Middle frontal gyrus (tissue), 1 donor: ENCODE measurements at regions not wholly inside any gene's neighbourhood (a gene's known extent, or its start where the extent isn't known, plus 50 kb on each side); places are given as distances from the start of the nearest gene placed in this dataset.

ENCODE experiments used
- DNase-seq: peaks from one replicate; pipeline ENCODE4 v3.0.0-alpha.2; 2015; ENCODE audit warnings: low spot score; ENCODE audit errors: extremely low spot score

DNA sequence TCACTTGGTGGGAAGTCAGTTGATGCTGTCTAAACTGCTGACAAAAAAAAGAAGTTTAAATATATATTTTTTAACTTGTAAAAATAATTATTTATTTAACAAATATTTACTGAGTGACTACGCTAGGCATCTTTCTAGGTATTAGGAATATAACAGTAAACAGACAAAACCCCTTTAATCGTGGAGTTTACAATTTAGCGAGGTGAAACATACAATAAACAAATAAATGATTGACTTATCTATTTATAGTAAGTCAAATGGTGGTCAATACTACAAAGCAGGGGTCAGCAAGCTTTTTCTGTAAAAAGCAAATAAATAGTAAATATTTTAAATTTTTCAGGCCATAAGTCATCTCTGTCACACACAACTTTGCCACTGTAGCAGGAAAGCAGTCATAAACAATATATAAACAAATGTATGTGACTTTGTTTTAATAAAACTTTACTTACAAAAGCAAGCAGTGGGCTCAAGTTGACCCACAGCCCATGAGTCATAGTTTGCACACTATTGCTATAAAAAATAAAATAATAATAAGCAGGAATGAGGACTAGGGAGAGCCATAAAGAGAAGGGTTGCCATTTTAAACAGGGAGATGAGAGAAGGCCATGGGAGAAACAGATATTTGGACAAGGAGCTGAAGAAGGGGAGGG is 263.9 kb downstream of the PLPP3 start:
- no peak for DNase-seq

DNA sequence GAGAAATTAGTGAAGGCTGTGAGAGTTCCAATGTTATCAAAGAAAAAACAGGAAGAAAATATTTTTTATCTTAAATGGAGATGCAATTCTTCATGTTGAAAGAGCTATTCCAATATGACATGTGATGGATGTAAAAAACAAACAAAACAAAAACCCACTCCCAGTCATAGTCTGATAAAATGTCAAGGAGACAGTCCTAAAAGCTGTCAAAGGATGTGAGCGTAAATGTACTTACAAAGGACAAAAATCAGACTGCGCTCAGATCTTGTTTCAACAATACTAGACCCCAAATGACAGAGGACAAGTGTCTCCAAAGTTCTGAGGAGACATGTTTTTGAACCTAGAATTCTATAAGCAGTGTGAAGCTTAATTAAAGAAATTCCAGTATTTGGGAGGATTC is 265.8 kb downstream of the PLPP3 start:
- no peak for DNase-seq

DNA sequence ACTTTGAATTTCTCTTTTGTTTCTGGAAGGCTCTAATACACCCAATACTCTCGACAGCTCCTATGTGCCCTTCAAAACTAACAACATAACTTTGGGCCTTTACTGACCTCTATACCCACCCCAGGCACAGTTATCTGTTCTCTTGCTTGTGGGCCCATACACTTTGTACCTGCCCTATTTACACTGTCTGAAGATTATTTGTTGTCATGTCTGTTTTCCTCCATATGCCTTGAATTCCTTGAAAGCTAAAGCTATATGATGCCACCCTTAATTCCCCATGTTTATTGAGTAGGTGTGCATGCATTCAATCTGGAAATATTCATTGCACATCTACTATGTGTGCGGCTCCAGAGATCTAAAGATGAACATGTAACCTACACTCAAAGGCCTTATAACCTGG is 267.6 kb downstream of the PLPP3 start:
- no peak for DNase-seq

DNA sequence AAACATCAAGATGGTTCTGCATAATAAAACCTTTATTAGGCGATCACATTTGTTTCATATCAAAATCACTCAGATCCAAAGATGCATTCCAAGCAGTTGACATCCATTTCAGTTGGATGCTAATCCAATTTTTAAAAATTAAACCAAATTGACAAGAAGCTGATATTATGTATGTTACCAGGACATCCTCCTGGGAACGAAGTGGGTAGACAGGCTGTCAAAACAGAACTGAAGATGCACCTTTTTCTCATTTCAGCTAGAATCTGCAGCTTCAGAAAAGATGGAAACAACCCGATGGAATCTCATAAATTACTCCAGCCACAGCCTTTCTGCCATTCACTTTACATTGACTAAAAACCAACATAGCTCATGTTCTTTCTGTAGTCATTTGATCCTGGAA is 268.4 kb downstream of the PLPP3 start:
- no peak for DNase-seq

DNA sequence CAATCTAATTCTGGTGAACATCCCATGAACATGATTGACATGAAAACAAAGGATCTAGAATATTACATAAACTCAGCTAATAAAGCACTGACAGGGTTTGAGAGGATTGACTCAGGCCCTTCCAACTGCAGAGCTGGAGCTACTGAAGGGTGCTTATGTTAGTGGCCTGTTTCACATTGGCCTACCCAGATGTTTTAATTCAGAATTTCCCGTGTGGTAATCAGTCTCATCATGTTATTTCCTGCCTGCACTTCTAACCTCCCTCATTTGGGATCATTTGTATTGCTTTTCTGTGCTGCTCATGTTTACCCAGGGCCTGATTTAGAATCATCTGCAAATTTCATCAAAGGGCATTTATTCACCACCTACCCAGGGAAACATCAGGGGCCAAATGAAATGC is 270.3 kb downstream of the PLPP3 start:
- no peak for DNase-seq

DNA sequence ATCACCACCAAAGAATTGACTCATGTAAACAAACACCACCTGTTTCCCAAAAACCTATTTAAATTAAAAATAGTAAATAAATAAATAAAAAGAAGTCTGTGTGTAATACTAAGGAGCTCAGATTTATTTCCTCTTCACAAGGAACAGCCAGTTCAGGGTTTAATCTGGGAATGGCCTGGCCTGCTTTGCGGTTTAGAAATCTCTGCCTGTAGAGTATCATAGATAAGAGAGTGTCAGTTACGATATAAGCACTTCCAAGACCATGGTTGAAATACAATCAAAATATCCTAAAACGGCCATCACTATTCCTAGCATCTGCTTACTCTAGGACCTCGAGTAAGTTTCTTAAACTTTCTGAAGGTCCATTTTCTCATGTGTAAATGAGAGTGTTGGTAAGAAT is 274.4 kb downstream of the PLPP3 start:
- no peak for DNase-seq

DNA sequence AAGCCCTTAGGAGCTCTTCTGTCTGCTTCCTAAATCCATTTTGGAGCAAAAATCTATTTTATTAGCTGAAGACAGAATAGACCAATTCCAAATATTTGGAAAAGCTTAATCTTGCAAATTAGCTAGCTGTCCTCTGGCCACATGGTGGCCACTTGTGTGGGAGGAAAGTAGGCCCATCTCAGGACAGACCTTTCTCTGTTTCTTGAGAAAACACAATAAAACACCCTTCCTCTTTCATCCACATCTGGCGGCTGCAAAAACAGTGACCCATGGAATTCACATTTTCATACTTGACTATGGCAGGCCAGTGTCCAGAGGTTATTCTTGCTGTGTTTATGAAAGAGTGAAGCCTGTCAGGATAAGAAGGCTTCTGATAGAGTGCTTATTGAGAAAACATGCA is 275.6 kb downstream of the PLPP3 start:
- DNase-seq, result no peak

DNA sequence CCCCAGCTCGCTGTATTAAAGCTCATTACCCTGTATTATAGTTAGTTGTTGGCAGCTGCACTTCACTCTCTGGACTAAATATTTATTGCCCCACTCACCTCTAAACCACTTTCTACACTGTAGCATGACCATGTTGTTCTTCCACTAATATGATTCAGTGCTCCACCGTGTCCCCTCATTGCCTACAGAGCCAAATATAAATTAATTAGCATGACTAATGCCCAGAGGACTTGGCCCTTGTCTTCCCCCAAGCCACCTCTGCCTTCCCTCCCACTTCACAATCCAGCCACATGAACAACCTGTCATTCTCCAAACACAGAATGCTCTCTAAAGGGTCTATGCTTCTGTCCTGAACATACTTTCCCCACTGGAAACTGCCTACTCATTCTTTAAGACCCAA is 276.5 kb downstream of the PLPP3 start:
- no peak for DNase-seq

DNA sequence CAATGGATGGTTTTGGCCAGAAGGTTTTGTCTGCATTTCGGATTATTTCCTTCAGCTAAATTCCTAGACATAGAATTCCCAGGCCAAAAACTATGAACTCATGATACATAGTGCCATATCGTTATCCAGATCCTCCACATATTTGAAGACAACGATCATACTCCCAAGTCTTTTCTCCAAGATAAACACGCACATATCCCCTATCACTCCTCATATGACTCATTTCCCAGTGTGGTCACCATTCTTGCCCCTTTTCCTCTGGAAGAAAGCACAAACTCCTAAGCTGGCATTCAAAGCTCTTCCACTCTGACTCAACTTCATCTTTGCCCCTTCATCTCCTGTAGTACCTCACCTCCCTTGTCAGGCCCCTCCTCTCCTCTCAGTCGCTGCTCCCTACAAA is 277.6 kb downstream of the PLPP3 start:
- DNase-seq, result no peak

DNA sequence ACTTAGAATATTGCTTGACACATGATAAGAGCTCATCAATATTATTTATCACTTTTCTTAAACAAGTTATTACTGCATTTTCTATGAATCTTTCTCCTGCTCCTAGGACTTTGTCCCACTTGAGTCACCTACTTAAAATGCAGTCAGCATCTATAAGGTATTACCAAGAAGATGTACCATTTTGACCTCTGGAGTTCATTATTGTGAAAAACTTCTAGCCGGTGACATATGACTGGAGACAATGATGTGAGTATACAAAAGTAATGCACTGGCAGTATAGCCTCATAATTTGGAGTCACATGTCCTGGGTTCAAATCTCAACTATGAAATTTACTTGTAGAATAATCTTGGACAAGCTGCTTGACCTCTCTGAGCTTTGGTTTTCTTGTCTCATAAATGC is 278.5 kb downstream of the PLPP3 start:
- no peak for DNase-seq

DNA sequence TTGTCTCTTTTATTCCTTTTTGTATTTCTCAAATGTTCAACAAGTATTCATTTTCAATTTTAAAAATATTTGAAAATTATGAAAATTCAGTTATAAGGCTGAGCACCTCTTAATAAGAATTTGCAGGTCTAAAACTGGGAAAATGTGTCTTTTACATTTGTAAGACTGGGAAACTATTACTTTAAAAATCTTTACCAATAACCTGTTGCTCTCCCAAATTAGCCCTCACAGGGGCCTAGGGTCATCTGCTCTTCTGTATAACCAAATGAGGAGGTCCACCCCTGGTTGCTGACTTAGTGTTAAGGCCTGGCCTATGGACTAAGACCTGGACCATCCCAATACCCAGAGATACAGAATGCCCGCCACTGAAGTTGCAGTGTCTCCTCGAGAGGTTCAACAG is 280.5 kb downstream of the PLPP3 start:
- DNase-seq, result no peak

DNA sequence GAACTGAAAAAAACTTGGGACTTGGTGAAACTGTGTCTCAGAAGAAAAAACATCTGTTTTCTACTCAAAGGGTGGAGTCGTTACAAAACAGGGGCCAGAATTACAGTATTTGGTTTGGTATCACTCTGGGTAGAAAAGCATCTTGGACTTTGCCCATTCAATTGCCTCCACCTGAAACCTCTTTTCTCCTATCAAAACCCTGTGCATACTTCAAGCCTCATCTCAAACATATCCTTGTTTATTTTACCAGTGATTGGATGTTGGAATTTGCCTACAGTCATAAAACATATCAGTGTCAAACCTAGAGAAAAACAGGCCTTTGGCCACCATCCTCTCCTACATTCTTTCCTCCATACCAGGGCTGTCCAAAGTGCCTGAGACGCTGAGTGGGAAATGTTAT is 281.5 kb downstream of the PLPP3 start:
- no peak for DNase-seq

DNA sequence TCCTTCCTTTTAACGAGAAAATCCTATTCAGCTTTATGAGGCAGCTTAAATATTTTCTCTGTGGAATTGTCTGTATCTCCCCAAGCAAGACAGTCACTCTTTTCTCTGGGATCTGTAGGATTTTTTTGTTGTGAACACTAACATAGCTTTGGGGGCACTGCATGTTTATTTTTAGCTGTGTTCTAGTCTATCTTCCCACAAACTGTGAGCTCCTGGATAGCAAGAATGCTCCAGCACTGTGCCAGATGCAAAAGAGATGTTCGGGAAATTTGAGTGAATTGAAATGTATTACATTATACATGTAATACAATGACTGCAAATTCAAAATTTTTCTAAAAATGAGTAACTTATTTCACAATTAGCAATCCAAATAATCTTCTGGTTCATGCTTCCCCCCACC is 282.2 kb downstream of the PLPP3 start:
- no peak for DNase-seq

DNA sequence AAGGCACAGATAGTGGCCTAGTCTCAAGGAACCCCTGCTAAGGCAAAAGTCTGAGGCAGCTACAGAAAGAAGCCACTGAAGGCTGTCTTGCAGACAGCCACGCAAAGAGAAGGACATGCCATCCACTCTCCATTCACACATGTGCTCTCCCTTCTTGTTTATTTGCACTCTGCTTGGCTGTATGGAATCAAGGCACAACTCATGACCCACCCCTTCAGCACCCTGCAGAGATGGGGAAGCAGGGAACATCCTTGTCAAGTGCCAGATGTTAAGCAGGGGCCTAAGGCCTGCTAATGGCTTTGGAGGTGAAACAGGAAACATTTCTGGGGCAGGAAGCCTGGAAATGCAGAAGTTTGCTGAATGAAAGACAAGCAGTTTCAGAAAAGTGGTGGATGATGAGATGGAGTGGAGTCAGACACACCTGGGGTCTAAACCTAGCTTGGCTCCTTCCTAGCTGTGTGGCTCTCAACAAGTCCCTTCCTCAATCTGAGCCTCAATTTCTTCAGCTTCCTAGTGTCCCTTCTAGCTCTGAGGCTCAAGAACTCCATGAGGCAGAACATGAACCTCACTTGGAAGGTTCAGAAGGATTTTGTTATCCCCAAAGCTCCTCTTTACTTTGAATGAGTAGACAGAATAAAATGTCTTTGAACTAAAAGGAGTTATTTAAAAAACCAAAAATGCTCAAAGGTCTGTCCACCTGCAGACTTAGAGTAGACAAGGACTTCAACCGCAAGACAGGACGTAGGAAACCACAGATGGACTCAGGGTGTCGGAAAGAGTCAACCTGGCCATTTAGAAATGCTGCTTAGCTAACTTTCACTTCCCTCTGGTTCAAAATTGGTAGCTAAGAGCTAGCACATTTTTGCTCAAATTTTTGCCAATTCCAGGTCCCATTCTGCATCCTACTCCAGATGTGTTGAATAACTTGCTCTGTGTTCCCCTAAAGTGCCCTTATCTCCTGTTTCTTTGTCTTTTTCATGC is 283.1 kb downstream of the PLPP3 start:
- no peak for DNase-seq

DNA sequence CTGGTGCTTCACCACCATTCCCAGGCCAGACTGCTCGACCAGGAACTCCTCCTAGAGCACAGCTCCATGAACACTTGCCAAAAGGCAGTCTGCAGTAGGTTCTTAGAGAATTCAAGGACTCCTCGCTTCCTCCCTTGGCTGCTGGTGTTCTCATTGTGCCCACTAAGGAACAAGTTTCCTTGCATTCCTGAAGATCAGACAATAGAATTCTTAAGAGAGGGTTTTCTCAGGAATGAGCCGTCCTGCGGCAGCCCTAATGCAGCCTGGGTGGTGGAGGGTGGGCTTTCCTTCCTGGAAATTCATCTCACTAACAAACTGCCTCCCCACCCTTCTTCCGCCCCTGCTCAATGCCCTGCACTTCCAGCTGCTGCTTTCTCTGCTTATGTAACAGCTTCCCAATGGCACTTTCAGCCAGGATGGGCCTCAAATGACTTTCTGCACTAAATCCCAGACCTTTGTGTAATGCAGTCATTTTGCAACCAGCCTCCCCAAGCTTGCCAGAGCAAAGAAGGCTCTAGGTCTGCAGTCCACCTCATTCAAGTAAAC is 287.9 kb downstream of the PLPP3 start:
- no peak for DNase-seq

DNA sequence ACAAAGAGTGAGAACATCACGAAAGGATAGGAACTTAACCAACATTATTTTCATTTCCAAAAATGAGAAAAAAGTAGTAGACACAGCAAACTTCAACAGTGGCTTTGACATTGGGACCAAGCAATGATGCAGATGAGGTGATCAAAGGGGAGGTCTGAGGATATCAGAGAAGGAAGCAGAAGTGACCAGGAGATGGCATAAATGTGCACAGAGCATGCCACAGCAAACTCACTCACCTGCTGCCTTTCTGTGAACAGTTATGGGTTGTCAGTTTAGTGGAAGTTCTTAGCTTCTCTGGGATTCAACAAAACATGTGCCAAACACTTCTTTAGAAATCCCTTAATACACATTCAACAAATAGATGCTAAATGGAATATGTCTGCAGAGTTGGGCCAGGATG is 290.1 kb downstream of the PLPP3 start:
- DNase-seq, result no peak

DNA sequence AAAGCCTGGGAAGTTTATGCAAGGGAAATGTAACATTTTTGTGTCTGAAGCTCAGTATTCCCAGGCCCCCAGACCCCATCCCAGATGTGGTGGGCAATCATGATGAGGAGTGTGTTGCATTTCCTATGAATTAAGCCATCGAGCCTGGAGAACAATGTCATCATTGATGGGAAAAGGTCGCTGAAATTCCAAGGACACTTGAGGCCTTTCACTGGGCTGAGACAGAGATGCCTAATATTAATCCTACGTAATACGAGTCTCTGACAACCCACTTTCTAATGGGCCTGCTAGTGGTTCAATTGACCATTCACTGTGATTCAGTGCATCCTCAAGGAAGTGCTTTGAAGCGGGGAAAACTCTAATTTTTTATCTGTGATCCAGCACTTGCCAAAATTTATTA is 291.6 kb downstream of the PLPP3 start:
- no peak for DNase-seq

DNA sequence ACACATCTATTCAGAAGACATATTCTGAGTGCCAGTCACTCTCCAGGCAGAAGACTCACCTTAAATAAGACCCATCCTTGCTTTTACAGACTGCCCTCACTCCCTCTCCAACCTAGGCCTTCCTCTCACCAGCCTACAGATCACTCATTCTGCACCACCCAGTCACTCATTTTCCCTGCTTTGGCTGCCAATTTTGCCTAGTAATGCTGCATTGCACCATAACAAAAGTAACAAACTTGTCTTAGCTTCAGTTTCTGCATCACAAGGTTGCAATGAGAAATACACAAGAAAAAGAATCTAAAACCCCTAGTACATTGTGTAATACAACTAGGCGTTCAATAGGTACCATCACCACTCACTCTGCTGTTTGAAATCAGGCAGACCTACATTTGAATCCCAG is 292.4 kb downstream of the PLPP3 start:
- no peak for DNase-seq

DNA sequence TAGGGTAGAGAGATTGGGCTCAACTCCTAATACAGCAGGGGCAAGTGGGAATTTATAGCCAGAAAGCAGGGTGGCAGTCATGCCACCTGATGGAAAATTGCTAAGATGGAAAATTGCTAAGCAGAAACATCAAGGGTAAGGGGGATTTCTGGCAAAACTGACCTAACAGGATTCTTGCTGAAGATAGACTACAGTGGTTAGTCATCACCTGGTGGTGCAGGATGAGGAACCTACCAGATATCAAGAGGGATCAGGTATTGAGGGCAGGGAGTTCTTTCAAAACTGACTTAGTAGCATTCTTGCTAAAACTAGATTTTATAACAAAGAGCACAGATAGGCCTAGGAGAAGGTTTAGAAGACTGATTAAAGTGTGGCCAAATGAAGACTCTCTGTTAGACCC is 292.9 kb downstream of the PLPP3 start:
- DNase-seq, result no peak

DNA sequence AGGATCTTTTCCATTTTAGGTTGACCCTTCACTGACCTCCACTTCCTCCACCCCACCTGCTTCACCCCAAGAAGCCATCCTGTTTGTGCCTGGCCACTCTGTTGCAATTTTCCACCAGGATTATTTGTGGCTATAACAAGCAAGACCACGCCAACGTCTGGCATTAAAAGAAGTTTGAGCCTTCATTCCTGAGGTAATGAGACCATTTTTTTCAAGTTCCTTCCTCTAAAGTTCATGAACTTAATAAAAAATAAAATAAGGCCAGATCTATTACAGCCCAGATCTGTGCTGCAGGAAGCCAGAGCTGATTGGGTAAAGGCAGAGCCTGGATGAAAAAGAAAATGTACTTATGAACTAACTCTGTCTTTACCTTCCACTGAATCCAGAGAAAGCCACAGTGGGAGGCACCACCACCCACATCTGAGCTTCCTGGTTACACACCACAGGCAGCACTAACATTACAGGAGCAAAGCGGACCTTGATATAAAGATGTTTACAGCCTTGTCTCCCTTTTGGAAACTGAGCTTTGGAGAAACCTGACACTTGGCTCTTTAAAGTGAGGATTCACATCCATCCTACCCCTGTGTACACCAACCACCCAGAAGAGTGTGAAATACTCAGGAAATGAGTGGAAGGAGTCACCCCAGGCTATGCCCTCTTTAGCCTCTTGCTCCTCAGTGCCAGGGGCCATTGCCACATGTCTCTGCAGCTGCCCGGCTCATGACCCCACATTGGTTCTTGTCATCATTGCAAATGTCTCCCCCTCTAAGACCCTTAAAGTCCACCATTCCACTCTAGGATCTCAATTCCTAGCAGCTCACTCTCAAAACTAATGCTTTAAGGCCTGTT is 293.6 kb downstream of the PLPP3 start:
- no peak for DNase-seq

DNA sequence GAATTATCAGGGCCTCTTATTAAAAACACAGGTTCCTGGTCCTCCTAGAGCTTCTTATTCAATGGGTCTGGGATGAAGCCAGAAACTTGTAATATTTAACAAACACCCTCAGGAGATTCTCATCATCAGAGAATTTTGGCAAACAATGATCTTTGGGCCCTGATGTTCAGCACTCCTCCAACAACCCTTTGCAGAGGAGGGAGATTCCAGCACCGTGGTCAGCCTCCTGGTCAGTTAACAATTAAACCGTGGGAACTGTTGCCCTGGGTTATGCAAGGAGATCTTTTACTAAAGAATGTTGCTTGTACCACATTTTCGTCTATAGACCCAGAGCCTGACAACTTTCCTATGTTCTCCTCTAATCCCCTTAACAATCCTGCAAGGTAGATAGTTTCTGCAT is 294.4 kb downstream of the PLPP3 start:
- no peak for DNase-seq

DNA sequence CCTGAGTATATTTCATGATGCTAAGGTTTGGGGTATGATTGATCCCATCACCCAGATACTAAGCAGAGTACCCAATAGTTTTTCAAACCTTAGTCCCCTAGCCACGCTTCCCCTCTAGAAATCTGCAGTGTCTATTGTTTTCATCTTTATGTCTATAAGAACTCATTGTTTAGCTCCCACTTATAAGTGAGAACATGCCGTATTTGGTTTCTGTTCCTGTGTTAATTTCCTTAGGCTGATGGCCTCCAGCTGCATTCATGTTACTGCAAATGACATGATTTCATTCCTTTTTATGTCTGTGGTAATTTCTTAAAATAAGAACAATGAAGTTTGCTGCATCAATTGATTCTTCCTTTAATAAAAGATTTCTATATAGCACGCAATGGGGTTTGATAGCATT is 301.3 kb downstream of the PLPP3 start:
- DNase-seq, result no peak
